Esophagus squamous epithelium (tissue), 5 donors: ENCODE measurements at regions not wholly inside any gene's neighbourhood (a gene's known extent, or its start where the extent isn't known, plus 50 kb on each side); places are given as distances from the start of the nearest gene placed in this dataset.

Experiments
- DNase-seq: peaks from one replicate; lab custom pipeline; 2025; lab: John Stamatoyannopoulos, UW
- H3K27ac ChIP-seq, 4 donors: fragments of 200-600 bp; sonication (generic); one replicate each; pipeline ENCODE4 v1.5.1; 2016 to 2019; ENCODE audit warnings: mild to moderate bottlenecking in 1 of 4
- H3K27me3 ChIP-seq, 4 donors: fragments of 200-600 bp; sonication (generic); 1 replicate in 3 of 4; 2 replicates in 1 of 4; pipeline versions ENCODE4 v1.5.1 to v1.6.0; 2017 to 2021; ENCODE audit warnings: antibody characterized with exemption in 1 of 4
- H3K36me3 ChIP-seq, 3 donors: fragments of 200-600 bp; sonication (generic); one replicate each; pipeline ENCODE4 v1.5.1; 2016 to 2019
- H3K4me1 ChIP-seq, 3 donors: fragments of 200-600 bp; sonication (generic); one replicate each; pipeline ENCODE4 v1.5.1; 2017 to 2019
- H3K4me3 ChIP-seq, 4 donors: fragments of 200-600 bp; sonication (generic); 1 replicate in 3 of 4; 2 replicates in 1 of 4; pipeline ENCODE4 v1.5.1; 2016 to 2019; ENCODE audit warnings: mild to moderate bottlenecking in 2 of 4, moderate library complexity in 1 of 4
- H3K9me3 ChIP-seq, 3 donors: fragments of 200-600 bp; sonication (generic); one replicate each; pipeline ENCODE4 v1.5.1; 2016 to 2019
- CTCF ChIP-seq, 6 experiments: fragments of 450-650 bp in 4 of 6; fragments of 200-600 bp in 2 of 6; sonication (generic) in 2 of 6; IDR thresholded peaks; one replicate each; pipeline ENCODE4 v1.5.1; 2016 to 2019; ENCODE audit warnings: antibody characterized with exemption in 6 of 6, mild to moderate bottlenecking in 4 of 6, moderate library complexity in 4 of 6
- POLR2A ChIP-seq, 4 donors: fragments of 450-650 bp; IDR thresholded peaks; one replicate each; pipeline ENCODE4 v1.6.1; 2017; ENCODE audit warnings: antibody characterized with exemption in 4 of 4, mild to moderate bottlenecking in 4 of 4, moderate library complexity in 3 of 4
- WGBS, 2 donors: methylation state at CpG; one replicate each; pipeline ENCODE4 v1.1.5; 2018; 5-methylcytosine and 5-hydroxymethylcytosine counted together
- intact Hi-C: fragments of 100-400 bp; cut with DNase I; formaldehyde crosslinking; loops from one replicate; pipeline ENCODE4 v1.15.0; 2022
- donor health status: DM: yes; HTN: yes; CAD: no.

GRCh38 chr1:194917769-194918168 is 1690.5 kb downstream of the KCNT2 start:
- Histone ChIP-seq H3K4me1 (no peaks in the 10 kb centered on the region), H3K9me3 (no peaks in the 10 kb centered on the region), H3K27ac (no peak overlapping the region), H3K36me3 (no peaks in the 10 kb centered on the region), H3K4me3 (no peak overlapping the region), H3K27me3 (no peaks in the 10 kb centered on the region)
- no peak for DNase-seq
- WGBS, 2 donors: 55 to 62% methylated on average over 4 of the region's 4 CpGs
- intact Hi-C loops: no loop called here
- no peak for TF ChIP-seq CTCF (IDR thresholded peaks at IDR 0.05)
- no peak for TF ChIP-seq POLR2A (IDR thresholded peaks at IDR 0.05)

GRCh38 chr1:194908643-194909042 is 1699.6 kb downstream of the KCNT2 start:
- H3K4me1 ChIP-seq: no peaks in the 10 kb centered on the region
- no peaks in the 10 kb centered on the region for H3K27me3 ChIP-seq
- no peaks in the 10 kb centered on the region for H3K36me3 ChIP-seq
- intact Hi-C loops: no loop called here
- H3K4me3 ChIP-seq: no peak overlapping the region
- no peak for DNase-seq
- H3K27ac ChIP-seq: no peak overlapping the region
- H3K9me3 ChIP-seq: no peaks in the 10 kb centered on the region
- WGBS, 2 donors: 63 to 64% methylated on average over 1 of the region's 1 CpG
- TF ChIP-seq POLR2A (IDR thresholded peaks at IDR 0.05): no peak
- TF ChIP-seq CTCF (IDR thresholded peaks at IDR 0.05): no peak

- Histone ChIP-seq H3K9me3 (no peaks in the 10 kb centered on the region), H3K27ac (no peak overlapping the region), H3K36me3 (no peaks in the 10 kb centered on the region), H3K4me1 (no peaks in the 10 kb centered on the region), H3K27me3 (no peaks in the 10 kb centered on the region), H3K4me3 (no peak overlapping the region)
- no peak for DNase-seq
- intact Hi-C loops: no loop called here
- 64 to 75% methylated on average over 4 of the region's 4 CpGs for WGBS, 2 donors
- no peak for TF ChIP-seq POLR2A (IDR thresholded peaks at IDR 0.05)
- no peak for TF ChIP-seq CTCF (IDR thresholded peaks at IDR 0.05)
Measured at GRCh38 chr1:194903524-194903923, 1704.7 kb downstream of the KCNT2 start.

- Histone ChIP-seq H3K4me1 (no peaks in the 10 kb centered on the region), H3K4me3 (no peak overlapping the region), H3K9me3 (no peaks in the 10 kb centered on the region), H3K27me3 (no peaks in the 10 kb centered on the region), H3K27ac (no peak overlapping the region), H3K36me3 (no peaks in the 10 kb centered on the region)
- intact Hi-C loops: no loop called here
- no peak for DNase-seq
- 70% methylated on average over 2 of the region's 3 CpGs; no CpG with 5 or more reads in 1 of the 2 donors for WGBS, 2 donors
- no peak for TF ChIP-seq CTCF (IDR thresholded peaks at IDR 0.05)
Measured at GRCh38 chr1:194889310-194889709, 1702.9 kb upstream of the B3GALT2 start.

GRCh38 chr1:194870860-194871259 is 1684.4 kb upstream of the B3GALT2 start:
- TF ChIP-seq POLR2A (IDR thresholded peaks at IDR 0.05): no peak
- TF ChIP-seq CTCF (IDR thresholded peaks at IDR 0.05): no peak
- H3K36me3 ChIP-seq: no peaks in the 10 kb centered on the region
- no peak overlapping the region for H3K4me3 ChIP-seq
- no peak for DNase-seq
- H3K27me3 ChIP-seq: no peaks in the 10 kb centered on the region
- H3K4me1 ChIP-seq: no peaks in the 10 kb centered on the region
- no peaks in the 10 kb centered on the region for H3K9me3 ChIP-seq
- no peak overlapping the region for H3K27ac ChIP-seq
- 75 to 77% methylated on average over 2 of the region's 2 CpGs for WGBS, 2 donors
- intact Hi-C loops: no loop called here
